ENCODE measurements at regions not wholly inside any gene's neighbourhood (a gene's known extent, or its start where the extent isn't known, plus 50 kb on each side); places are given as distances from the start of the nearest gene placed in this dataset.
"Not testable (repeated sequence)": the region's sequence is repeated elsewhere in the genome, so short reads cannot be mapped to it uniquely, and the experiment has no call there.

DNA sequence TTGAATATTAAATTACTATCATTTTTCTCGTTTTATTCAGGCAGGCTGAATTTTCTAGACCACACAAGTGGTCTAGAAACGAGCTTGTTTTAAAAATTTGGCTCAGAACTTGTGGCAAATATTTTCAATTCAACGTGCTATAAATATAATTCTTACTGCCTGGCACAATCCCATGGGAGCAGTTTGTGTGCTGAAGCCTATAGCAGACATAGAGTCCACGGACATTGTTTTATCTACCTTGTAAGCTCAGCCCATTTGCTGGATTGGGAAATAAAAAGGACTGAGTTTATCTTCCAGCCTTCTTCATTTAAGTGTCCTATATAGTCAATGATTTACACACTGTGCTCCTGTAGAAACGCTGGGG, 103.4 kb downstream of the ZBTB18 start:
- H4K20me1 ChIP-seq (ENCODE audit: low read length): no peaks in the 10 kb centered on the region
- H3F3A ChIP-seq (ENCODE audit: low read length, unreplicated experiment): no peaks in the 10 kb centered on the region
- TF ChIP-seq EZH2phosphoT487 (IDR thresholded peaks at IDR 0.05; ENCODE audit: borderline replicate concordance, low read length) (no peak), EZH2 (IDR thresholded peaks at IDR 0.05; ENCODE audit: low read length, unreplicated experiment) (no peak)
- TF ChIP-seq, protein P1, sequence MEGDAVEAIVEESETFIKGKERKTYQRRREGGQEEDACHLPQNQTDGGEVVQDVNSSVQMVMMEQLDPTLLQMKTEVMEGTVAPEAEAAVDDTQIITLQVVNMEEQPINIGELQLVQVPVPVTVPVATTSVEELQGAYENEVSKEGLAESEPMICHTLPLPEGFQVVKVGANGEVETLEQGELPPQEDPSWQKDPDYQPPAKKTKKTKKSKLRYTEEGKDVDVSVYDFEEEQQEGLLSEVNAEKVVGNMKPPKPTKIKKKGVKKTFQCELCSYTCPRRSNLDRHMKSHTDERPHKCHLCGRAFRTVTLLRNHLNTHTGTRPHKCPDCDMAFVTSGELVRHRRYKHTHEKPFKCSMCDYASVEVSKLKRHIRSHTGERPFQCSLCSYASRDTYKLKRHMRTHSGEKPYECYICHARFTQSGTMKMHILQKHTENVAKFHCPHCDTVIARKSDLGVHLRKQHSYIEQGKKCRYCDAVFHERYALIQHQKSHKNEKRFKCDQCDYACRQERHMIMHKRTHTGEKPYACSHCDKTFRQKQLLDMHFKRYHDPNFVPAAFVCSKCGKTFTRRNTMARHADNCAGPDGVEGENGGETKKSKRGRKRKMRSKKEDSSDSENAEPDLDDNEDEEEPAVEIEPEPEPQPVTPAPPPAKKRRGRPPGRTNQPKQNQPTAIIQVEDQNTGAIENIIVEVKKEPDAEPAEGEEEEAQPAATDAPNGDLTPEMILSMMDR (conservative IDR thresholded peaks at IDR 0.05; ENCODE audit: low read depth, low read length): no peak
- no peaks in the 10 kb centered on the region for H3K9me2 ChIP-seq (replicated peaks; ENCODE audit: low read length)
- H3K79me2 ChIP-seq (ENCODE audit: low read length): no peaks in the 10 kb centered on the region
- intact Hi-C loops (cut with micrococcal nuclease): no loop called here
- ATAC-seq (no peak), DNase-seq (no peak)
- no peak overlapping the region for H3K4me3 ChIP-seq (ENCODE audit: low read length)
- POLR2A ChIA-PET (ENCODE audit: unreplicated experiment): no interaction called here
- no peaks in the 10 kb centered on the region for H3K27me3 ChIP-seq (ENCODE audit: low read length)
- CTCF ChIA-PET: no interaction called here
- H3K27ac ChIP-seq (ENCODE audit: low read length): no peak overlapping the region
- H3K9ac ChIP-seq (ENCODE audit: low read length): no peak overlapping the region
- H3K4me2 ChIP-seq (ENCODE audit: low read length): no peak overlapping the region
- BruUV-seq (replicated peaks): no TSS peak
- H3K9me3 ChIP-seq (ENCODE audit: low read length): no peaks in the 10 kb centered on the region
- 0 out of 2 replicates have a peak overlapping the region, but pooled peaks have one; percentile 2 for H2AFZ ChIP-seq (ENCODE audit: low read length)
- no peaks in the 10 kb centered on the region for H3K36me3 ChIP-seq (ENCODE audit: low read depth, low read length)
- H3K4me1 ChIP-seq (ENCODE audit: insufficient read depth, low read length): no peaks in the 10 kb centered on the region

DNA sequence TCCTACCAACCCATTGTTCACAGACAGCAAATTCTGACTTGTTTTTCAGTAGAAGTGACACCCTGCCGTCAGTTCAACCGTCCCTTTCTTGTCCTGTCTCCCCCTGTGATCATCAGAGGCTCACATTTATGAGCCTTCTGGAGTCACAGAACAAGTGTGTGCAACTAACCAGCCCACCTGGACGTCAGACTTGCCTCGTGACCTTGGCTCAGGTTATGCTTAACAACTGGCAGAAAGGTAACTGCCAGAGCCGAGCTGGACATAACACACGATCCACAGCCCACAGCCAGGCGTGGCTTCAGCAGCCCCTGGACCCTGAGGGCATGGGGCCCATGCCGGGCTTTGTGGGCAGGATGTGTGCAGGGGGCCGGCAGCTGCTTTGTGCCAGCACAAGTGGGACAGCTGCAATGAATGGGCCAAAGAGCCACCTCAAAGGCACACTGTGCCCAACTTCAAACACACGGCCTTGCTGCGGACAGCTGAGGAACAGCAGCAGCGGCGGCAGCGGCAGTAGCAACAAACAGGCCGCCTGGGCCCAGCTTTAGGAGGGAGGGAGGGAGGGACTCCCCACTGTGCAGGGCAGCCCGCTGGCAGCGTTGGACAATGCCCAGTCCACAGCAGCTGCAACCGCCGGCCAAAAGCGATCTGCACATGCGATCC, 103.9 kb downstream of the ZBTB18 start:
- Histone ChIP-seq H3K9ac (ENCODE audit: low read length) (no peak overlapping the region), H3F3A (ENCODE audit: low read length, unreplicated experiment) (no peaks in the 10 kb centered on the region), H3K36me3 (ENCODE audit: low read depth, low read length) (no peaks in the 10 kb centered on the region), H3K4me1 (ENCODE audit: insufficient read depth, low read length) (no peaks in the 10 kb centered on the region), H3K27ac (ENCODE audit: low read length) (no peak overlapping the region), H3K9me3 (ENCODE audit: low read length) (no peaks in the 10 kb centered on the region), H3K27me3 (ENCODE audit: low read length) (no peaks in the 10 kb centered on the region), H3K79me2 (ENCODE audit: low read length) (no peaks in the 10 kb centered on the region), H3K4me3 (ENCODE audit: low read length) (no peak overlapping the region), H2AFZ (ENCODE audit: low read length) (0 out of 2 replicates have a peak overlapping the region, but pooled peaks have one; percentile 2), H3K9me2 (replicated peaks; ENCODE audit: low read length) (no peaks in the 10 kb centered on the region), H4K20me1 (ENCODE audit: low read length) (no peaks in the 10 kb centered on the region), H3K4me2 (ENCODE audit: low read length) (no peak overlapping the region)
- TF ChIP-seq EZH2phosphoT487 (IDR thresholded peaks at IDR 0.05; ENCODE audit: borderline replicate concordance, low read length): no peak
- TF ChIP-seq EZH2 (IDR thresholded peaks at IDR 0.05; ENCODE audit: low read length, unreplicated experiment): no peak
- TF ChIP-seq, protein P1 (conservative IDR thresholded peaks at IDR 0.05; ENCODE audit: low read depth, low read length): no peak
- intact Hi-C loops (cut with micrococcal nuclease): no loop called here
- POLR2A ChIA-PET (ENCODE audit: unreplicated experiment): no interaction called here
- DNase-seq (no peak), ATAC-seq (no peak)
- no TSS peak for BruUV-seq (replicated peaks)
- CTCF ChIA-PET: no interaction called here

DNA sequence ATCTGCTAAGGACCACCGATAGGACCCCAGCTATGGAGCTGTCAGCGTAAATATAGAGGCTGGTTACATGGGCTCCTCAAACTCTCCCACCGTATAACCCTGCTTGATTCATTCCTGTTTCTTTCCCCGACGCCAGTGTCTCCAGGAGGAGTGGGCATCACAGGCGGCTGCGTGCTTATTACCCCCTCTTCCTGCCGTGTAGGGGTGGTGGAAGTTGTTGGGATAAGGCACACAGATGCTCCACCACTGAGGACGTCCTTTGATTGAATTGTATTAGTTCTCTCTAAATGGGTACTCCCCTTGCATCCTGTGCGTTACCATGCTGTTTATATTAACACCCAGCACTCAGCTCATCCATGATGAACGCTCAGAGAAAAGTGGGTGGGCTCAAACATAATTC, 104.6 kb downstream of the ZBTB18 start:
- Histone ChIP-seq H3K4me3 (ENCODE audit: low read length) (no peak overlapping the region), H4K20me1 (ENCODE audit: low read length) (no peaks in the 10 kb centered on the region), H3K9ac (ENCODE audit: low read length) (no peak overlapping the region), H3K9me2 (replicated peaks; ENCODE audit: low read length) (no peaks in the 10 kb centered on the region), H3K4me1 (ENCODE audit: insufficient read depth, low read length) (no peaks in the 10 kb centered on the region), H2AFZ (ENCODE audit: low read length) (no peak overlapping the region), H3K27ac (ENCODE audit: low read length) (no peak overlapping the region), H3K27me3 (ENCODE audit: low read length) (no peaks in the 10 kb centered on the region), H3K4me2 (ENCODE audit: low read length) (no peak overlapping the region), H3K79me2 (ENCODE audit: low read length) (no peaks in the 10 kb centered on the region), H3K9me3 (ENCODE audit: low read length) (no peaks in the 10 kb centered on the region), H3F3A (ENCODE audit: low read length, unreplicated experiment) (no peaks in the 10 kb centered on the region), H3K36me3 (ENCODE audit: low read depth, low read length) (no peaks in the 10 kb centered on the region)
- ChIA-PET POLR2A (ENCODE audit: unreplicated experiment) (no interaction called here), CTCF (no interaction called here)
- intact Hi-C loops (cut with micrococcal nuclease): no loop called here
- ATAC-seq: no peak
- TF ChIP-seq EZH2 (IDR thresholded peaks at IDR 0.05; ENCODE audit: low read length, unreplicated experiment) (no peak), EZH2phosphoT487 (IDR thresholded peaks at IDR 0.05; ENCODE audit: borderline replicate concordance, low read length) (no peak)
- TF ChIP-seq, protein P1 (conservative IDR thresholded peaks at IDR 0.05; ENCODE audit: low read depth, low read length): no peak
- DNase-seq: no peak
- BruUV-seq (replicated peaks): no TSS peak

DNA sequence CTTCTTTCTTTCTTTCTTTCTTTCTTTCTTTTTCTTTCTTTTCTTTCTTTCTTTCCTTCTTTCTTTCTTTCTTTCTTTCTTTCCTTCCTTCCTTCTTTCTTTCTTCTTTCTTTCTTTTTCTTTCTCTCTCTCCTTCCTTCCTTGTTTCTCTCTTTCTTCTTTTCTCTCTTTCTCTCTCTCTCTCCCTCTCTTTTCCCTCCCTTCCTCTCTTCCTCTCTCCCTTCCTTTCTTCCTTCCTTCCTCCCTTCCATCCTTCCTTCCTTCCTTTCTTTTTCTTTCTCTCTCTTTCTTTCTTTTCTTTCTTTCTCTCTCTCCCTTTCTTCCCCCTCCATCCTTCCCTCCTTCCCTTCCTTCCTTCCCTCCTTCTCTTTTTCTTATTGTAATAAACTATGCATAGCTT, 105.5 kb downstream of the ZBTB18 start:
- H3K9me2 ChIP-seq (replicated peaks; ENCODE audit: low read length); CTCF ChIA-PET; BruUV-seq (replicated peaks); H3K79me2 ChIP-seq (ENCODE audit: low read length); POLR2A ChIA-PET (ENCODE audit: unreplicated experiment); H3K9ac ChIP-seq (ENCODE audit: low read length); H3K4me3 ChIP-seq (ENCODE audit: low read length); ATAC-seq; H3K27me3 ChIP-seq (ENCODE audit: low read length); intact Hi-C loops (cut with micrococcal nuclease); H2AFZ ChIP-seq (ENCODE audit: low read length); H3K4me1 ChIP-seq (ENCODE audit: insufficient read depth, low read length); DNase-seq; H3F3A ChIP-seq (ENCODE audit: low read length, unreplicated experiment); H3K36me3 ChIP-seq (ENCODE audit: low read depth, low read length); H3K27ac ChIP-seq (ENCODE audit: low read length); H4K20me1 ChIP-seq (ENCODE audit: low read length); H3K4me2 ChIP-seq (ENCODE audit: low read length); H3K9me3 ChIP-seq (ENCODE audit: low read length): not testable (repeated sequence)

Measured in PC-3 (cell line).